ENCODE measurements at regions not wholly inside any gene's neighbourhood (a gene's known extent, or its start where the extent isn't known, plus 50 kb on each side); places are given as distances from the start of the nearest gene placed in this dataset.

- no peak for DNase-seq
Observed at GRCh38 chr16:86430814-86431213, 79.5 kb upstream of the FOXF1 start.

DNA sequence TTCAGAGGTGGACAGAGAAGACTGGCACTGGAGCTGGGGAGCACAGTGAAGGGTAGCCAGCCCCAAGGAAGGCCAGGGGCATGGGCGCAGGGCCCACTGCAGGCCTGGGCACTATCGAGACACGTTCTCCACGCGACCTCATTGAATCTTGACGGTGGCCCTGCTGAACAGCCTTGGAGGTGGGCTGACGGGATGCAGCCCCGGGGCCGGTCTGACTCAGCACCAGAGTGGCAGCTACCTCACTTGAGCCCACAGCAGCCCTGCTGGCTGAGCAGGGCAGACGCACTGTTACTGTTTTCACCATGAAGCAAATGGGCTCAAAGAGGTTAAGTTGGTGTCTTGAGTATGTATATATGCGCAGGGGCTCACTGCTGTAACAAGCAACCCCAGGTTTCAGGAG is 78.8 kb upstream of the FOXF1 start:
- no peak for DNase-seq

DNA sequence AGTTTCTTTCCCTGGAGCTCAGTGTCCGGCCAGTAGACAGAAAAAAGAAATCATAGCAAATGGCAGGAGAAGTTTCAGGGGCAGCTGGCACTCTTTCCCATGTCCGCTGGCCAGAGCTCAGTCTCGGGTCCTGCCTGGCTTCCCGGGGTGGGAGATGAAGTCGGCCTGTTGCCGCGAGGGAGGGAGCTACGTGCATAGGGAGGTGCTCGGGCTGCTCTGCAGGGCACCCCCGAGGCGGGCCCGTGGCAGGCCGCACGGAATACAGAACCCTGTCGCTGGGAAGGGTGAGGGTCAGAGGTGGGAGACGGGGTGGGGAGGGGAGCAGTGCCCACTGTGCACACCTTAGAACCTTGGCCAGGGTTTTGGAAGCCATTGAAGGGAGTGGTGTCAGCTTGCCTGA is 78.3 kb upstream of the FOXF1 start:
- DNase-seq = no peak

- no peak for DNase-seq
Observed at GRCh38 chr16:86432691-86433090, 77.6 kb upstream of the FOXF1 start.

GRCh38 chr16:86436466-86437185 is 73.7 kb upstream of the FOXF1 start:
- no peak for DNase-seq

DNA sequence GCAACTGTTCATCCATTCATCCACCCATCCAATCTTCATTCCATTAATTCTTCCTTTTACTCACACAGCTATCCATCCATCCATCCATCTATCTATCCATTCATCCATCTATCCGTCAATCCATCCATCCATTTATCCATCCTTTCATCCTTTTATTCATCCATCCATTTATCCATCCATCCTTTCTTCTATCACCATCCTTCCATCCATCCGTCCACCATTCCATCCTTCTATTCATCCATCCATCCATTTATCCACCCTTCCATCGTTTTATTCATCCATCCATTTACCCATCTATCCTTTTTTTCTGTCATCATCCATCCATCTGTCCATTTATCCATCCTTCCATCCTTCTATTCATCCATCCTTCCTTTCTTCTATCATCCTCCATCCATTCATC is 73.0 kb upstream of the FOXF1 start:
- no peak for DNase-seq

GRCh38 chr16:86442703-86443102 is 67.6 kb upstream of the FOXF1 start:
- no peak for DNase-seq

DNA sequence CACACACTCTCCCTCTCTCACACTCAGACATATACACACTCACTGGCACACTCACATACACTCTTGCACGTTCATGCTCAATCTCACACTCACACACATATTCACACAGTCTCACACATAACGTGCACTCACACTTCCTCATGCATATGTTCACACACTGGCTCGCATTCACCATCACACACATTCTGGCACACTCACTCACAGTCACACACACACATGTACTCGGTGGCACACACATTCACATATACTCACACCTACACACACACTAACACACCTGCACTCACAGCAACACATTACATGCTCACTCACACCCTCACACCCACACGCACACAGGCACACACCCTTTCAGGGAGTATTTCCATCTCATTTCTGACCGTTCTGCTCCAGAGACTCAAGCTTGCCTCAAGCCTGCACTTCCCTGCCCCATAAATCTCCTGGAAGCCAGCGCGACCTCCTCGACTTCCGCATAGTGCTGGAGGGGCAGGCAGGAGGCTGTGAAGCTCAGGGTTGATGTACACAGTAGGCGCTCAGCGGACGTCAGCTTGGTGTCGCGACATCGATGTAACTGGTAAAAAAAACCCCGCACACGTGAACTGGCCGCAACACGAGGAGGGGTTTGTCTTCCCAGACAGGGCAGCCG is 66.7 kb upstream of the FOXF1 start:
- no peak for DNase-seq

- no peak for DNase-seq
Observed at GRCh38 chr16:86444261-86444660, 66.1 kb upstream of the FOXF1 start.

- no peak for DNase-seq
Observed at GRCh38 chr16:86444661-86445060, 65.7 kb upstream of the FOXF1 start.

DNA sequence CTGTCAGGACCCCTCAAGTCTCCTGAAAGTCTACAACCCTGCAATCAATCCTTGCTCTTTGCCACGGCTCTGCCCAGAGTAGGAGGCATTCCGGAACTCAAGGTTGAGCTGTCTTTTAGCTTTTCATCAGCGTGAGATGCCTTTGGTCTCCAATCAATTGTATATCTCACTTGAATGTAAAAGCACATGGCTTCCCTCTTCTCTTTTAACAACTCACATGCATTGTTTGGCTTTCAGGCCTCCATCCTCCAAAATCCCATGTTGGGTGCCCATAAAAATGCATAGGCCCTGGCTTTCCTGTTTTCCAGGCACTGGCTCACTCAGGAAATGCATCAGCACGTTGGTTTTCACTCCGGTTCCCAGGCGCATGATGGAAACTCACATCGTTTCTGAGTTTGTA is 64.0 kb upstream of the FOXF1 start:
- DNase-seq = no peak

GRCh38 chr16:86447228-86447627 is 63.1 kb upstream of the FOXF1 start:
- DNase-seq = no peak

GRCh38 chr16:86448306-86448890 is 61.9 kb upstream of the FOXF1 start:
- DNase-seq = no peak

DNA sequence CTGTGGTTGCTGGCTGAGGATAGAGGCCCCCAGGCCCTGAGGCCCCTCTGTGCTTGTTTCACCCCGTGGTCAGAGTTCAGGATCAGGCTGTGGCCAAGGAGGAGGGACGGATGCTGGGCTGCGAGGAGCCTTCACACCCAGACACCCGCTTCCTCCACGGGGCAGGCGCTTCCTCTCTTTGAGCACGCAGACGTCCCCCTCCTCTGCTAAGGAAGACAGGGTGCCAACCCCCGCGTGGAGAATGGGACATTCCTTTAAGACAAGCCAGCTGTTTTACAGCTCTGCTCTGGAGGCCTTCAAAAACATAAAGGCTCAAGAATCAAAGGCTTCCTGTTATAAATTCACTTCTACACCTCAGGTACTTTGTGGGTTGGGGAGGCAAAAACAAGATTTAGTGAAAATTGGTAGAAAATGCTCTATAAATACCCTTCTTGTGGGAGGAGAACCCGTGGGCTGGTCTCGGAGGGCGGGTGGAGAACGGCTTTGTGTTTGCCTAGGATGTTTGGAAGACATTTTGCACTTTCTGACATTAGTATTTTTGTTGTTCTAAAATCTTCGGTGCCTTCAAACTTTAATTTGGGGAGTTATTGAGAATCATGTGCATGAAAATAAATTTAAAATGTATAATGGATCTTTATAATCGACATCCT is 60.8 kb upstream of the FOXF1 start:
- DNase-seq = no peak

- DNase-seq = no peak
Observed at GRCh38 chr16:86450691-86451090, 59.6 kb upstream of the FOXF1 start.

DNA sequence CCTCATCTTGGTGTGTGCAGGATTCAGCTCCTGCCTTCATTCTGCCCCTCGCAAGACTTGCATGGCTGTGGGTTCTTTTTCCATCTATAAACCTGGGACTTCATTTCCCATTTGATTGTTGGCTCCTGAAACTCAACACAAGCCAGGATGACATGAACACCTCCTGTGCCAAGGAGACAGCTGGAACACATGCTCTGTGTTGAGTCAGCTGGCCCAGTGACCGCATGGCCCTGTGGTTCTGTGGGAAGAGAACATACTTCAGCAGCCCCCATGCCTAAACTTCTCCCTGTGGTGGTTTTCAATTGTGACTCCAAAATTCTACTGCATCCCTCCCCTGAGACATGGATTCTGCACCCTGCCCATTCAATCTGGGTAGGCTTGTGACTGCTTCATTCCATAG is 57.9 kb upstream of the FOXF1 start:
- DNase-seq = no peak

DNA sequence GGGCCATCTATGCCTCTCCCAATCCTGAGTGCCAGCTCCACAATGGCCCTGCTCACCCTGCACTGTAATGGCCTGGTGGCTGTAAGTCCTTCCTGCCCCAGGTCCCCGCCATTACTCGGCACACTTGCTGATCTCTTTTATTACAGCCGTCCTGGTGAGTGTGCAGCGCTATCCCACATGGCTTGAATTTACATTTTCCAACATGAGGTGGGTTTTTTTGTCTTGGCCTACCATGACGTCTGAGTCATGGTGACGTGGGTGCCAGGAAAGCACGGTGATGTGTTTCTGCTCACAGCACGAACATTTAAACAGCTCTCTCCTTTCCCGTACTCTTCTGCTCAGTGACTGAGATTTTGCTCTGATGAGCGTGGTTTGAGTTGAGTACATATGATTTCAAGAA is 55.2 kb upstream of the FOXF1 start:
- DNase-seq = no peak

GRCh38 chr16:86455640-86456039 is 54.7 kb upstream of the FOXF1 start:
- DNase-seq = no peak

GRCh38 chr16:86457501-86458148 is 52.7 kb upstream of the FOXF1 start:
- DNase-seq = no peak

GRCh38 chr16:86458149-86458777 is 52.1 kb upstream of the FOXF1 start:
- DNase-seq = no peak

- no peak for DNase-seq
Observed at GRCh38 chr16:86459266-86459665, 51.1 kb upstream of the FOXF1 start.

Measured in activated CD8-positive, alpha-beta memory T cell treated with anti-CD3 and anti-CD28 coated beads, Interleukin-2, amount 50 U/mL, for 48 hours (primary cell).